HG02852 (cell line): ENCODE measurements at regions not wholly inside any gene's neighbourhood (a gene's known extent, or its start where the extent isn't known, plus 50 kb on each side); places are given as distances from the start of the nearest gene placed in this dataset.
"Not testable (repeated sequence)": the region's sequence is repeated elsewhere in the genome, so short reads cannot be mapped to it uniquely, and the experiment has no call there.

ENCODE experiments used
- ATAC-seq: cut with Tn5 transposase; IDR thresholded peaks from one replicate; pipeline ENCODE4 v1.9.1; 2021; ENCODE audit warnings: mild to moderate bottlenecking, moderate library complexity; ENCODE audit not compliant: unreplicated experiment

DNA sequence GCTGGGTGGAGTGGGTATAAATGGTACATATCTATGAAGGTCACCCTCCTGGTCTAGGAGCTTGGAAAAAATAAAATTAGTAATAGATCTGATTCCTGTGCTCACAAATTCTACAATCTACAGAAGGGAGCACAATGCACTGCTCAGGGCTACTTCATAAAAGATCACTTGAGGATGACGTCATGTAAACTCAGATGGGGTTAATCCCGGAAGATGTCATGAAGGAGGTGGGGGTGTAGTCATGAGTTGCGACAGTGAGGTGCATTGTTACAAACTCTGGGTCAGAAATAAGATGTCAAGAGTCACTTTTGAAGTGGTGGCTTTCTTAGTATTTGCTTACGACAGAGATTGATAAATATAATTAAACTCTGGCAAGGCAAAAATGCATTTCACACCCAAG lies 68.2 kb downstream of the LHX9 start:
- ATAC-seq = no peak

DNA sequence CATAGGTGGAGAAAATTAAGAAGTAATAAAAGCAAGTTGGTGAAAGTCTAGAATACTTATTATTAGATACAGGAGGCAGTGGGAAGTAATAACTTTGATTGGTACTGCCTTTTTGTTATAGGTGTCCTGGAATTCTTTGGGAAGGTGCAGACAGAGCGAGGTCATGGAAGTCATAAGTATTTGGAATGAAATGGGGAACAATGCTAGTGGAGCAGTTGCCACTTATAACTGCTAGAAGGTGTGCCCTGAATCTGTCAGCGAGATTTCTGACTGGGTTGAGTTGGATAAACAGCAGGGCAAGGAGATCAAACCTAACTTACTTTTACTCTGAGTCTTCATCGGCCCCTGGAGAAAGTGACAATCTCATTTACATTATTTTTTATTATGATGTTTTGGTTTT lies 69.6 kb downstream of the LHX9 start:
- ATAC-seq = no peak

GRCh38 chr1:197987294-197987693 lies 70.1 kb downstream of the LHX9 start:
- ATAC-seq = no peak

DNA sequence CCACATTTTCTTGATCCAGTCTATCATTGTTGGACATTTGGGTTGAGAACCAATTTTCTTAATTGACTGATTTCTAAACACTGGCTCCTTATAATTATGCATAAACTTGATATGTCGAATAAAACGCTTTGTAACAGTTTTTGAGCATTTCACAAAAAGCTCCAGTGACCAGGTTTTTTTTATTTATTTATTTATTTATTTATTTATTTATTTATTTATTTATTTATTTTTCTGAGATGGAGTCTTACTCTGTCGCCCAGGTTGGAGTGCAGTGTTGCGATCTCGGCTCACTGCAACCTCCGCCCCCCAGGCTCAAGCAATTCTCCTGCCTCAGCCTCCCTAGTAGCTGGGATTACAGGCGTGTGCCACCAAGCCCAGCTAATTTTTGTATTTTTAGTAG lies 71.4 kb downstream of the LHX9 start:
- ATAC-seq = not testable (repeated sequence)

- ATAC-seq = no peak
These were observed 71.9 kb downstream of the LHX9 start for GRCh38 chr1:197989058-197989457.

- ATAC-seq = no peak
These were observed 74.4 kb downstream of the LHX9 start for GRCh38 chr1:197991594-197991993.

DNA sequence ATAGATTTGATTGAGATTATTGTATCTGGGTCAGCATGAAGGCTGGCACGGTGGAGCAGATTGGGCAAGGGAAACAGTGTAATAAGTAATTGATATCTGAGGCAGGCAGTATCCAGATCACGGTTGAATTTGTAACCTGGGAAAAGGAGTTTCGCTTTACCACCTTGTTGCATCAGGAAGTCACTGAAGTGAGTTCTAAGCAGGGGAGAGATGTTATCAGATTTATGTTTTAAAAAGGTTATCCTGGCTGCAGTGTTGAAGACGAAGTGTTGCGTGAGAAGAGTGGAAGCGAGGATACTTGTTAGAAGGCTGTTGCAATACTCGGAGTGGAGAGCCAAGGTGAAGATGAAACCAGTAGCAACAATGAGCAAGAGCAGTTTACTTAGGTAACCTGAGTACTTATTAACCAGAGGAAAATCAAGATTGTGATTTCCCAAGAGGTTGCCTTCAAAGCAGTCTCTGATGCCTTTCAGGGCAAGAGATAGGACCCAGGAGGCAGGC lies 77.8 kb downstream of the LHX9 start:
- no peak for ATAC-seq

DNA sequence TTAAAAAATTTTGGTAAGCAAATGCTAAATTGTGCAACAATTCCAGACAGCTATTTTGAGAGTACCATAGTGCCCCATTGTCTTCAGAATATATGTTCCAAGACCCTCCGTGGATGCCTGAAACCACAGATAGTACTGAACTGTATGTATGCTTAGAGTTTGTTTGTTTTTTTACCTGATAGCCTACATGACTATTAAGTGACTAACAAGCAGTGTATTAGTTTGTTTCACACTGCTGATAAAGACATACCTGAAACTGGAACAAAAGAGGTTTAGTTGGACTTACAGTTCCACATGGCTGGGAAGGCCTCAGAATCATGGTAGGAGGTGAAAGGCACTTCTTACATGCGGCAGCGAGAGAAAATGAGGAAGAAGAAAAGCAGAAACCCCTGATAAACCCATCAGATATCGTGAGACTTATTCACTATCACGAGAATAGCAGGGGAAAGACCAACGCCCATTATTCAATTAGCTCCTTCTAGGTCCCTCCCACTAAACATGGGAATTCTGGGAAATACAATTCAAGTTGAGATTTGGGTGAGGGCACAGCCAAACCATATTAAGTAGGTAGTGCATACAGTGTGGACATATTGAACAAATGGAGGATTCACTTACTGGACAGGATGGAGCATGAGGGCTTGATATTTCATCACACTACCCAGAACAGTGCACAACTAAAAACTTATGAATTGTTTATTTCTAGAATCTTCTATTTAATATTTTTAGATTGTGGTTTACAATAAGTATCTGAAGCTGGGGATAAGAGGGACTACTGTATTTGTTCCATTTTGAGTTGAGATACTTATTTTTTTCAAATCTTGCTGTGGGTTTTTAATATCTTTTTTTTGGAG lies 78.5 kb downstream of the LHX9 start:
- no peak for ATAC-seq

DNA sequence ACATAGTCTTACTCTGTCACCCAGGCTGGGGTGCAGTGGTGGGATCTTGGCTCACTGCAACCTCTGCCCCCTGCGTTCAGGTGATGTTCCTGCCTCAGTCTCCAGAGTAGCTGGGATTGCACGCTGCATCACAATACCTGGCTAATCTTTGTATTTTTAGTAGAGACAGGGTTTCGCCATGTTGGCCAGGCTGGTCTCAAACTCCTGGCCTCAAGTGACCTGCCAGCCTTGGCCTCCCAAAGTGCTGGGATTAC lies 79.0 kb downstream of the LHX9 start:
- ATAC-seq = not testable (repeated sequence)

DNA sequence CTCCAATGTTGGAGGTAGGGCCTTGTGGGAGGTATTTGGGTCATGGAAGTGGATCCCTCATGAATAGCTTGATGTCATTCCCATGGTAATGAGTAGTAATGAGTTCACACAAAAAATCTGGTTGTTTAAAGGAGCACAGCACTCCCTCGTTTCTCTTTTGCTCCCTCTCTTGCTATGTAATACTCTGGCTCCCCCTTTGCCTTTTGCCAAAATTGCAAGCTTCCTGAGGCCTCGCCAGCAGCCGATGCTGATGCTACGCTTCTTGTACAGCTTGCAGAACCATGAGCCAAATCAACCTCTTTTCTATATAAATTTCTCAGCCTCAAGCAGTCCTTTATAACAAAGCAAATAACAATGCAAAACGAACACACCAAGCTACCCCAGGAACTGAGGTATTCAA lies 80.9 kb downstream of the LHX9 start:
- no peak for ATAC-seq

DNA sequence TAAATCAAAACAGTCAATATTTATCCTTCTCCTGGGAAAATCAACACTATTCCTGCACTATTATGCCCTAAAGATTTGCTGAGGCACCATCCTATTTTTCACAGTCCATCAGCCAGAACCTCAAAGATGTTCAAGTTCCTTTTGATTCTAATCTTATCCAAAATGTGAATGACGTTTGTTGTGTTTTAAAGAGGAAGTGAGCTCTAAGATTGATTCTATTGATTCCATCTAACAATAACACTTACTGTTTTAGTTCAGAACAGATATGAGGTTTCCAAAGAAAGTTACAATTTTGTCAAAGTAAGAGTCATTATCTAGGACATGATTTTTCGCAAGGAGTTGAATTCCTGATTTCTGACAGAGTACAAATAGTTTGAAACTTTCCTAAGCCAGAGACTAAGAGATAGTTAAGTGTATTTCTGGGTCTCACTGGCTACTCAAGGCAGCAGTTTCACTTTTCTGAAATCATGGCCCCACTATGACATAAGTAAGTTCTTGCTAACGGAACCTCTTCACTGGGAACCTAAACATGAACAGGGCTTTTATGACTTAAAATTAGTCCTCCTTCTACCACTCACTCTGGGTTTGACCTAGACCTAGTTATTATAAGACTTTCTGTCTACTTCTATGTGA lies 84.7 kb downstream of the LHX9 start:
- no peak for ATAC-seq

GRCh38 chr1:198003468-198003867 lies 86.3 kb downstream of the LHX9 start:
- no peak for ATAC-seq

DNA sequence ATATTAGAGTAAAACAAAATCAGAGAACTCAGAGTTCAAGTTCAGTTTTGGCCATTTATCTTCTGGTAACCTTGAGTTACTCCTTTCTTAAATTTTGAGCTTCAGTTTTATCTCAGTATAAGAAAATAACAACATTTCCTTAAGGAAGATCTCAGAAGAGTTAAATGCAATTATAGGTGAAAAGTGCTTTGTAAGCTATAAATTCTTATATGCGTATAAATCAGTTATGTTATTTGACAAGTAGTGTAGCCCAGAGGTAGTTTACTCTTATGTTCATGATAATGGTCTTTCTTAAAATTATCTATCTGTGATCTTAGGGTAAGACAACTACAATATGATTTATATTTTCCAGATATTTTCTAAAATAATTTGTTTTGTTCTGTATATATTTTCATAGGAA lies 89.8 kb downstream of the LHX9 start:
- ATAC-seq = no peak

DNA sequence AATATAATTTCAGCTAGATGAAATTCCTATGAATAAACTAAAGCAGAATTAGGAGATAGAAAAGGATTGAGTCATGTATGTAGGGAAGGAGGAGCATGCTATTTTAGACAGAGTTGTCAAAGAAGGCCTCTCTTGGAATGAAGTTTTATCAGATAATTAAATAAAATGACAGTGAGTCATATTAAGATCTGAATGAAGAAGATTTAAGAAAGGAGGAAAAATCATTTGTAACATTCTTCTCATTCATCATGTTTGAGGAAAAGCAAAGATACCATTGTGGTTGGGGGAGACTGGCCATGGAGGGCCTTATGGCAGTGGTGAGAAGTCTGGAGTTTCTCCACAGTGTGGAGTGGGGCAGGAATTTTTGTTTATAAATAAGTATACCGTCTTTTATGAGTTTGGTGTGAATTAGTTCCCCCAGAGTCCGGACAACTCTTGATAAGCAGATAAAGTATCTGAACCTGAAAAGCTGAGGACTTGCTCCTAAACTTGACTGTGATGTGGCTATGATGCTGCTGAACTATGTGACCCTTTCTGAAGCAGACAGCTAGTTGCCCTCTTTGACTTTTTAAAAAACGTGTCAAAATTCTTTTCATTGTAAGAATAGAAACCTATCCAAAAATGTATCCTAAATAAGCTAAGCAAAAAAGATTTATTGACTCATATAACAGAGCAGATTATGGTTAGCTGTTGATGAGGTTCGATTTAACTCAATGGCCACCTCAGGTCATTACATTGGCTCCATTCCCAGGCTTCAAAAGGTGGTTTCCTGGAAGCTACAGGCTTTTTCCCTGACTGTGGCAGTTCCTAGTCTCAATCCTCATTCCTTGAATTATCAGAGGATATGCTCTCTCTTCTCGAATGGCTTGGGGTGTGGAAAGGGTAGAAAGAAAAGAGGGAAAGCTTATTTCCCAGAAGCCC lies 90.8 kb downstream of the LHX9 start:
- no peak for ATAC-seq

DNA sequence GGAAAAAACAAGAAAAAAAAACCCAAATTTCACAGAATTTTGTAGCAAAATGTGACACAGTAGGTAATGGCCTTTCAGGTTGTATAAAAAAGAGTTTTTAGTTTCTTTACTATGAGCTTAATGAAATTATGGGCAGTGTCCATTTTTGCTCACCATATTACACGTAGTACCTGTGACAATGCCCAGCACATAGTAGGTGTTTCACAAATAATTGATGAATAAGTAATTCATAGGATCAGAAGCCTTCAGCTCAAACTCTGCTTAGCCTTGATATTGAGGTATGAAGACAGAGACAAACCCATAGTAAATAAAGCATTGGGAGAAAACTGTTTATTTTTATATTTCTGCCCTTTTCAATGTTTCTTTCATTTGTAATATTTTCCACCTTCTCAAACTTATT lies 97.2 kb downstream of the LHX9 start:
- no peak for ATAC-seq

GRCh38 chr1:198015309-198015708 lies 98.1 kb downstream of the LHX9 start:
- no peak for ATAC-seq

GRCh38 chr1:198018529-198018928 lies 101.4 kb downstream of the LHX9 start:
- ATAC-seq = no peak

DNA sequence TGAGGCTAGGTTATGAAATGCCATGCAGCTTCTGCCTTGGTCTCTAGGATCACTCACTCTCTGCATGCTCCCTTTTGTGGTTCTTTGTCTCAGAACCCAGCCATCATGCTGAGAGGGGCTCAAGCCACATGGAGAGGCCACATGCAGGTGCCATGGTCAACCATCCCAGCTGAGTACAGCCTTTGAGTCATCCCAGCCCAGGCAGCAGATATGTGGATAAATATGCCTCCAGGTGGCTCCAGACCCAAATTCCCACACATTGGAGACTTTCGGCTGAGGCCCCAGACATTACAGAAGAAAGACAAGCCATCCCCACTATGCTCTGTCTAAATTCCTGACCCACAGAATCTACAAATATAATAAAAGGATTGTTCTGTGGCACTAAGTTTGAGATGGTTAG lies 102.0 kb downstream of the LHX9 start:
- no peak for ATAC-seq

DNA sequence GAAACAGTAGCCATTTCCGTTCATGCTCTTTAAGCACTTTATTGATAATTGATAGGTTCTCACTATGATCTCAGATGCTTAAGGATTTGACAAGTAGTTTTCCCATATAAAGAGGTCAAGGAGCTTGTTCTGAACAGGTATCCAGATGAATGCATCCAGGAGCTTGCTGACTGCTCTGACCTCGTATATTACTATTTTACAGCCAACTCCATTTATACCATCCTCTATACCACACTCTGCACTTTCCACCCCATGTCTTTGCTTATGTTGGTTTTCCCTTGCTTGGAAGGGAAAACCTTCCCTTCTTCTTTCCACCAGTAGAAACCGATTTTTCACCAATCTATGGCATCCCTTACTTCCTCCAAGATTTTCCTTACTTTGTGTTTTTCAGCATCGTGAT lies 107.2 kb downstream of the LHX9 start:
- ATAC-seq = no peak

DNA sequence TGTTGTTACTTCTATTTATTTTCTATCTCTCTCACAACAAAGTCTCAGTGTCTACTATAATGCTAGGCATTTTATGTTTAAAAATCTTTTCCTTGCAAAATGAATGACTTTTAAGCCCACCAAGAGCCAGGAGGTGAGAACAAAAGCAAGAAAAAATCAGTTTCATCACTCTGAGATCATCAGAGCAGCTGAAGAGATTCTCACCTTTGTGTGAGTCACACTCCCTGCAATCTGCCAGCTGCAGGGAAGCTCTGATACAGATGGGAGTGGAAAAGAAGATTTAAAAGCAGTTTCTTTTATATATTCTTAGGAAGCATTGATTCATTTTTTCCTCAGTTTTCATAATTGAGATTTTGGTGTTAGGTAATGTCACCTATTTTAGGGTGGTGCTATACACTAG lies 107.6 kb downstream of the LHX9 start:
- no peak for ATAC-seq

GRCh38 chr1:198030682-198031081 lies 113.5 kb downstream of the LHX9 start:
- ATAC-seq = no peak

DNA sequence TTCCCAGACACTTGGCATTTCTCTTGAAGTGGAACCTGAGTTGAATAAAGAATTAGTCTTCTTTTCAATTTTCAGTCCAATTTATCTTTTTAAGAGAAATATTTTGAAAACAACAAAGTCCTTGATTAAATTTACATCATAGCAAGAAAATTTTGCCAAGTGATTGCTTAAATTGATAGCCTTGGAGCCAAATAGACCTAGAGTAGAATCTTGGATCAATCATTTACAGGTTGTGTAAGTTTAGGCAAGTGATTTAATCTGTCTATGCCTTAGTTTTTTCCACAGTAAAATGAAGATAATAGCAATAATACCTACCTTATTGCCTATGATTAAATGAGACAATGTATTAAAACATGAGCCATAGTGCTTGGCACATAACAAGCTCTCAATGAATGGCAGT lies 113.9 kb downstream of the LHX9 start:
- no peak for ATAC-seq
